HG03575 (cell line): ENCODE measurements at regions not wholly inside any gene's neighbourhood (a gene's known extent, or its start where the extent isn't known, plus 50 kb on each side); places are given as distances from the start of the nearest gene placed in this dataset.

Source experiments
- ATAC-seq: cut with Tn5 transposase; IDR thresholded peaks from one replicate; pipeline ENCODE4 v1.9.1; 2021; ENCODE audit not compliant: unreplicated experiment, insufficient number of reproducible peaks, low FRiP score; ENCODE audit errors: extremely low read depth

GRCh38 chr11:95534809-95535208 is 254.8 kb downstream of the FAM76B start:
- no peak for ATAC-seq

- ATAC-seq = no peak
These were observed 255.4 kb downstream of the FAM76B start for GRCh38 chr11:95534226-95534625.

GRCh38 chr11:95531116-95531515 is 258.5 kb downstream of the FAM76B start:
- no peak for ATAC-seq

GRCh38 chr11:95524314-95525036 is 265.1 kb downstream of the FAM76B start:
- ATAC-seq = no peak

- ATAC-seq = no peak
These were observed 266.7 kb downstream of the FAM76B start for GRCh38 chr11:95522874-95523273.

- no peak for ATAC-seq
These were observed 267.7 kb downstream of the FAM76B start for GRCh38 chr11:95521862-95522261.

- no peak for ATAC-seq
These were observed 268.4 kb downstream of the FAM76B start for GRCh38 chr11:95521133-95521542.

GRCh38 chr11:95520369-95521132 is 269.0 kb downstream of the FAM76B start:
- no peak for ATAC-seq

GRCh38 chr11:95519912-95520311 is 269.7 kb downstream of the FAM76B start:
- no peak for ATAC-seq

- ATAC-seq = no peak
These were observed 272.1 kb downstream of the FAM76B start for GRCh38 chr11:95517453-95517852.

GRCh38 chr11:95516786-95517185 is 272.8 kb downstream of the FAM76B start:
- ATAC-seq = no peak

GRCh38 chr11:95516175-95516574 is 273.4 kb downstream of the FAM76B start:
- no peak for ATAC-seq

GRCh38 chr11:95515371-95515770 is 274.2 kb downstream of the FAM76B start:
- no peak for ATAC-seq

GRCh38 chr11:95514416-95515110 is 275.0 kb downstream of the FAM76B start:
- ATAC-seq = no peak

- no peak for ATAC-seq
These were observed 276.9 kb downstream of the FAM76B start for GRCh38 chr11:95512682-95513081.

- no peak for ATAC-seq
These were observed 277.4 kb downstream of the FAM76B start for GRCh38 chr11:95512177-95512576.

- ATAC-seq = no peak
These were observed 277.4 kb upstream of the SESN3 start for GRCh38 chr11:95508219-95508890.

- ATAC-seq = no peak
These were observed 276.8 kb upstream of the SESN3 start for GRCh38 chr11:95507794-95508193.

- no peak for ATAC-seq
These were observed 275.8 kb upstream of the SESN3 start for GRCh38 chr11:95506777-95507176.
